Endothelial cell of umbilical vein (primary cell): ENCODE measurements at regions not wholly inside any gene's neighbourhood (a gene's known extent, or its start where the extent isn't known, plus 50 kb on each side); places are given as distances from the start of the nearest gene placed in this dataset.

Experiments
- EZH2 ChIP-seq: IDR thresholded peaks from 2 replicates; pipeline ENCODE4 v1.6.1; 2012; ENCODE audit warnings: borderline replicate concordance, low read depth, mild to moderate bottlenecking, moderate library complexity, low read length, inconsistent platforms; ENCODE audit not compliant: severe bottlenecking
- FOS ChIP-seq: IDR thresholded peaks from 2 replicates; pipeline ENCODE4 v1.6.1; 2011; ENCODE audit warnings: mild to moderate bottlenecking, low read length, moderate library complexity, borderline replicate concordance; ENCODE audit not compliant: insufficient read depth
- GATA2 ChIP-seq: IDR thresholded peaks from 2 replicates; pipeline ENCODE4 v1.7.0; 2011; ENCODE audit warnings: low read depth, mild to moderate bottlenecking, moderate library complexity, mixed read lengths, low read length; ENCODE audit not compliant: insufficient read length, insufficient read depth
- JUN ChIP-seq: IDR thresholded peaks from 2 replicates; pipeline ENCODE4 v1.6.1; 2011; ENCODE audit warnings: borderline replicate concordance, low read depth; ENCODE audit not compliant: insufficient read length, insufficient read depth
- MYC ChIP-seq: IDR thresholded peaks from one replicate; pipeline ENCODE4 v1.6.1; 2011; ENCODE audit warnings: mild to moderate bottlenecking, low read depth, low read length
- POLR2A ChIP-seq: IDR thresholded peaks from 2 replicates; pipeline ENCODE4 v1.6.1; 2012; ENCODE audit warnings: low read depth, mild to moderate bottlenecking, control low read depth, low read length
- POLR2AphosphoS5 ChIP-seq: IDR thresholded peaks from 2 replicates; pipeline ENCODE4 v1.6.1; 2012; ENCODE audit warnings: low read depth, mild to moderate bottlenecking, control low read depth, low read length, moderate library complexity; ENCODE audit not compliant: insufficient read depth
- TF ChIP-seq, protein P1 (sequence below), 2 donors: IDR thresholded peaks; 1 replicate in 1 of 2; 2 replicates in 1 of 2; pipeline ENCODE4 v1.5.1; 2011; ENCODE audit warnings: low read length in 2 of 2, mild to moderate bottlenecking in 2 of 2, moderate library complexity in 2 of 2, control low read depth in 1 of 2, inconsistent platforms in 1 of 2, low read depth in 1 of 2; ENCODE audit not compliant: insufficient read depth in 1 of 2; ENCODE audit errors: extremely low read depth in 1 of 2
- TF ChIP-seq, protein P2 (sequence below): IDR thresholded peaks from 2 replicates; pipeline ENCODE4 v1.6.1; 2011; ENCODE audit not compliant: insufficient read depth, insufficient read length

DNA sequence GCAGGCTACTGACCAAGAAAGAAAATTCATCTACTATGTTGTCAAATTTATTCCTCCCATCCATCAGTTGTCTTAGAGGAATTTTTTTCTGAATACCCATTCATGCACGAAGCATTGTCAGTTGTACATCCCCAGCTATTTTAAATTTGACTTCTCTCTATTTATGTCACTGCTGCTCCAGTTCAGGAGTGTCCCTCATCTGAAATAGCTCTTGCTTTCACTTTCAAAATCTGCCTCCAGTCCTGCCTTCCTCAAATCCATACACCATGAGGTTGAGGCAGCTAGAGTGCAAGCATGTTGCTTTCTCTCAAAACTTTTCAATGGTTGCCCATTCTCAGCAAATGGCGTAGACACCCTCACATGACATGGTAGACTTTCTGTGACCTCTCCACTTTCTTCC, 335.4 kb upstream of the CDH2 start:
- TF ChIP-seq POLR2A (no peak), MYC (no peak), POLR2AphosphoS5 (no peak), EZH2 (no peak), GATA2 (no peak), FOS (no peak), JUN (no peak)
- TF ChIP-seq, protein P1, sequence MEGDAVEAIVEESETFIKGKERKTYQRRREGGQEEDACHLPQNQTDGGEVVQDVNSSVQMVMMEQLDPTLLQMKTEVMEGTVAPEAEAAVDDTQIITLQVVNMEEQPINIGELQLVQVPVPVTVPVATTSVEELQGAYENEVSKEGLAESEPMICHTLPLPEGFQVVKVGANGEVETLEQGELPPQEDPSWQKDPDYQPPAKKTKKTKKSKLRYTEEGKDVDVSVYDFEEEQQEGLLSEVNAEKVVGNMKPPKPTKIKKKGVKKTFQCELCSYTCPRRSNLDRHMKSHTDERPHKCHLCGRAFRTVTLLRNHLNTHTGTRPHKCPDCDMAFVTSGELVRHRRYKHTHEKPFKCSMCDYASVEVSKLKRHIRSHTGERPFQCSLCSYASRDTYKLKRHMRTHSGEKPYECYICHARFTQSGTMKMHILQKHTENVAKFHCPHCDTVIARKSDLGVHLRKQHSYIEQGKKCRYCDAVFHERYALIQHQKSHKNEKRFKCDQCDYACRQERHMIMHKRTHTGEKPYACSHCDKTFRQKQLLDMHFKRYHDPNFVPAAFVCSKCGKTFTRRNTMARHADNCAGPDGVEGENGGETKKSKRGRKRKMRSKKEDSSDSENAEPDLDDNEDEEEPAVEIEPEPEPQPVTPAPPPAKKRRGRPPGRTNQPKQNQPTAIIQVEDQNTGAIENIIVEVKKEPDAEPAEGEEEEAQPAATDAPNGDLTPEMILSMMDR (IDR thresholded peaks at IDR 0.05; ENCODE audit: extremely low read depth in 1 of 2, insufficient read depth in 1 of 2, low read depth in 1 of 2, low read length in 2 of 2), result no peak
- TF ChIP-seq, protein P2, sequence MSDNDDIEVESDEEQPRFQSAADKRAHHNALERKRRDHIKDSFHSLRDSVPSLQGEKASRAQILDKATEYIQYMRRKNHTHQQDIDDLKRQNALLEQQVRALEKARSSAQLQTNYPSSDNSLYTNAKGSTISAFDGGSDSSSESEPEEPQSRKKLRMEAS, result no peak
